HG03469 (cell line): ENCODE measurements at regions not wholly inside any gene's neighbourhood (a gene's known extent, or its start where the extent isn't known, plus 50 kb on each side); places are given as distances from the start of the nearest gene placed in this dataset.
"Not testable (repeated sequence)": the region's sequence is repeated elsewhere in the genome, so short reads cannot be mapped to it uniquely, and the experiment has no call there.

Experiments
- ATAC-seq: cut with Tn5 transposase; IDR thresholded peaks from one replicate; pipeline ENCODE4 v1.9.1; 2021; ENCODE audit warnings: mild to moderate bottlenecking, moderate library complexity, moderate number of reproducible peaks; ENCODE audit not compliant: unreplicated experiment

GRCh38 chr9:41839786-41840185 is 289.4 kb downstream of the CNTNAP3B start:
- not testable (repeated sequence) for ATAC-seq

GRCh38 chr9:41838953-41839352 is 290.3 kb downstream of the CNTNAP3B start:
- not testable (repeated sequence) for ATAC-seq

- not testable (repeated sequence) for ATAC-seq
Measured at GRCh38 chr9:41838562-41838851, 290.7 kb downstream of the CNTNAP3B start.

- not testable (repeated sequence) for ATAC-seq
Measured at GRCh38 chr9:41837684-41838561, 291.3 kb downstream of the CNTNAP3B start.

DNA sequence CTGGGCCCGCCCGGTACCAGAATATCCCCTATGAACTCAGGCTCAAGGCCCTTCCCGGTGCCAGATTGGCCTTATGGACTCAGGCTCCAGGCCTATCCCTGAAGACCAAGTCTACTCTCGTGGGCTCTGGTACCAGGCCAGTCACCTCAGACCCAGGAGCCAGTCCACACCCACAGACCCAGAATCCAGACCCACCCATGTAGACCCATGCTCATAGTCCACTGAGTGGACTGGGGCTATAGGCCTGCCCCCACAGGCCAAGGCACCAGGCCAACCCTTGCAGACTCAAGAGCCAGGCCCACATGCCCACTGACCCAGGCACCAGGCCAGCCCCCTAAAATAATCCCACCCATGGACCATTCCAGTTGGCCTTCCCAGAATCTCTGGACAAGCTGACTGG is 296.1 kb downstream of the CNTNAP3B start:
- ATAC-seq: not testable (repeated sequence)

GRCh38 chr9:41824723-41825122 is 304.5 kb downstream of the CNTNAP3B start:
- not testable (repeated sequence) for ATAC-seq

DNA sequence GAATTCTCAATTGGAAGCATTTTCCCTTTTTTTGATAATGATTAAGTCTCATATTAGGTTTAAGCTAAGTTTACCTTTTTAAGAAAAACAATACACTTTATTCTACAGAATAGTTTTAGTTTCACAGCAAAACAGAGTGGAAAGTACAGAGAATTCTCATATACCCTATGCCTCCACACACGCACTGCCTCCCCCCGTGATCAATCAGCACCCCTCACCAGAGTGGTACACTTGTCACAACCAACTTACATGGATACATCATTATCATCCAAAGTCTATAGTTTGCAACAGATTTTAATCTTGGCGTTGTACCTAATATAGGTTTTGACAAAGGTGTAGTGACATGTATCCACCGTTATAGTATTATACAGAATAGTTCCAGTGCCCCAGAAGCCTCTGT is 326.5 kb downstream of the CNTNAP3B start:
- not testable (repeated sequence) for ATAC-seq

DNA sequence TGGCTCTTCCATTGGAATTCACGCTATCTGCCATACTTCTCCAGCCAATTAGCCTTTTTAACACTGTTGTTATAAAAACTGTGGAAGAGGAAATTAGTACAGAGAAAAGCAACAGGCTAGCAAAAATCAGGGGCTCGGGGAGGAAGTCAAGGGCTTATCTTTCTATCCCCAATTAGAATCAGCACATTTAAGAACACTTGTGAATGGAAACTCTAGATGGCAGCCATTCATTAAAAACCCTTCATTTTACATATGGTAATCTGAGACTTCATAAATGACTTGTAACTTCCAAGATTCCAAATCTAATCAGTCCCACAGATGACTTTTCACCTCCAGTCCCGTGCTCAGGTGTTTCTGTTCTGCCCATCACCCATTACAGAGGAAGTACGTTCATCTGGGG is 330.5 kb downstream of the CNTNAP3B start:
- ATAC-seq: not testable (repeated sequence)

DNA sequence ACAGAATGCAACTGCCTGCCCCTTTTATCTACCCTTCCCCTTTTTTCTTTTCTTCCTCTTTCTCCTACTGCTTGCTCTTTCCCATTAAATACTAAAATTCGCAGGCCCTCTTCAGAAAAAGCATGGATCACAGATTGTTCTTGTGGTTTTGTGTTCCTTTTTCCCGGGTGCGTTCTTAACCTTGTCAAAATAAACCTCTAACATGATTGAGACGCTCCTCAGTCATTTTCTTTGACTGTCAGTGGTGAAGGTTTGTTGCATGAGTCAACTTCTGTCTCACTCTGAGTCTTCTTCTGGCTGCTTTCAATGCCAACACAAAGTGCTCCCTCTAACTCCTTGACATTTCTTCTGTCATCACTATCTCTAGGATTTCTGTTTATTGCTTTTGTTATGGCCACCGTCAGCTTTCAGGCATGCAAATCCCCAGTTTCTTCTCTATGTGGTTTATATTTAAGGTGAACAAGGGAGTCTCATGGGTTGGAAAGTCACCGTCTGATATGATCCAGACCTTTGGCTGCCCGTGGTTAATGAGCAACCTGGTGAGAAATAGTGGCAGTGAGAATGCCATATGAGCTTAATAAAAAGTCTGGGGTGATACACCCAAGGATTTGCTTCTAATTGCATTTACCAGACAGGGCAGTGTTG is 338.4 kb downstream of the CNTNAP3B start:
- ATAC-seq: not testable (repeated sequence)

DNA sequence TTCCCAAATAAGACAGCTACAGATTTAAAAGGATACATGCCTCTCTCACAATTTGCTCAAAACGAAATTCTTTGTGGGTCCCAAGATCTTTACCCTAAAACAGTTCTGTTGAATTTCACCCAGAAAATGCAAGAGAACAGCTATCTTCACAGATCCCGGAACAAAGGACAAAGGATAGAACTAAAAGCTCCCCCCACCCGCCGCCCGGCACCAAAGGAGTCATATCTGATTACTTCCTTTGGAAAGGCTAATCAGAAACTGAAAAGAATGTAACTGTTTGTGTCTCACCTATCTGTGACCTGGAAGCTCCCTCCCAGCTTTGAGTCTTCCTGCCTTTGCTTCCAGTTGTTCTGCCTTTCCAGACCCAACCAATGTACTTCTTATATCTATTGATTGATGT is 339.2 kb downstream of the CNTNAP3B start:
- ATAC-seq: not testable (repeated sequence)

DNA sequence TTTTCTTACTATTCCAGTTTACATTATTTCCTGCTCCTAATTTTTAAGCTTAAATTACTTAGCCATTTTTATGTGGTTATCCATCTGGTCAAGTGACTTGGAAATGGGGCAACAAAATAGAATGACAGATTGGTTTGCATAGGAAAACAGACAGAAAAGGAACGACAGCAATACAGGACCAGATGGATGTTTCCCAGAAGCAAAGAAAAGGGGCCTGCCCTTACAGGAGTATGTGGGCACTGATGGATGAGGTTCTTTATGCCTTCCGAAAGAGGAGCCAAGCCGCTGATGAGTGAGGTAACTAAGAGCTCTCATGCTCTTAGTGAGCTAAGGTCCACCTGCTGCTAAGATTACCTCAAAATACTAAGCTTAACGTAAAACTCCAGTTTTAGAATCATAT is 339.8 kb downstream of the CNTNAP3B start:
- not testable (repeated sequence) for ATAC-seq

- ATAC-seq: not testable (repeated sequence)
Measured at GRCh38 chr9:41787951-41788350, 341.3 kb downstream of the CNTNAP3B start.

GRCh38 chr9:41787270-41787669 is 342.0 kb downstream of the CNTNAP3B start:
- ATAC-seq: not testable (repeated sequence)

- not testable (repeated sequence) for ATAC-seq
Measured at GRCh38 chr9:41784006-41784405, 345.2 kb downstream of the CNTNAP3B start.

DNA sequence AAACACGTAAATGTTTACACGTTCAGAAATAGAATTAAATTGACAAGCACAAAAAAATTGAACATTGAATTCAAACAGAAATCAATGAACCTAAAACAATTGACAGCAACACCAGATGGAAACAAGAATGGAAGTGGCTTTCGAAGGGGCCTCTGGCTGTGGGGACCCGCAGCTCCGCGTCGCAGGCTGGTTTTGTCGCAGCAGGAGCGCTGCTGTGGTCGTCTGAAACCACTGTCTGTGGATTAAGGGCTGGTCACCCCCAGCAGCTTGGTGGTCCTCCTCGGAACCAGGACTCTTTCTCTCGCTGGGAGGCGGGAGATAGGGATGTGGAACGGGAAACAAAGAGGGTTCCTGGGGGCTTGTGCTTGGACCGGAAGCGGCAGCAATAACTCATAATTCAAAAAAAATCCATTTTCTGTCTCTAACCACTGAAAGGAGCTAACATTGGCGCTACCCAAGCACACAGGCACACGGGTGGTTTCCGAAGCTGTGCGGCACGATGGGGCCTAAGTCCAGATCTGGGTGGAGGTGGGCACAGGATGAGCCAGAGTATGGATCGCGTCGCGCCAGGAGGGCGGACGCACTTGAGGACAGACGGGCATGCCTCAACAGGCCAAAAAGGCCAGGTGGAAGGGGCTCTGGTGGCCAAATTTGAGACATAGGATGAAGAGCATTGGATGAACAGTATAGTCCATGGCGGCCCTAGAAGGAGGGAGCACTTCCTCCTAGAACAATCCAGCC is 346.0 kb downstream of the CNTNAP3B start:
- ATAC-seq: not testable (repeated sequence)

- not testable (repeated sequence) for ATAC-seq
Measured at GRCh38 chr9:41781899-41782298, 347.3 kb downstream of the CNTNAP3B start.

- ATAC-seq: not testable (repeated sequence)
Measured at GRCh38 chr9:41779897-41780406, 349.3 kb downstream of the CNTNAP3B start.

- ATAC-seq: not testable (repeated sequence)
Measured at GRCh38 chr9:41779192-41779591, 350.0 kb downstream of the CNTNAP3B start.

DNA sequence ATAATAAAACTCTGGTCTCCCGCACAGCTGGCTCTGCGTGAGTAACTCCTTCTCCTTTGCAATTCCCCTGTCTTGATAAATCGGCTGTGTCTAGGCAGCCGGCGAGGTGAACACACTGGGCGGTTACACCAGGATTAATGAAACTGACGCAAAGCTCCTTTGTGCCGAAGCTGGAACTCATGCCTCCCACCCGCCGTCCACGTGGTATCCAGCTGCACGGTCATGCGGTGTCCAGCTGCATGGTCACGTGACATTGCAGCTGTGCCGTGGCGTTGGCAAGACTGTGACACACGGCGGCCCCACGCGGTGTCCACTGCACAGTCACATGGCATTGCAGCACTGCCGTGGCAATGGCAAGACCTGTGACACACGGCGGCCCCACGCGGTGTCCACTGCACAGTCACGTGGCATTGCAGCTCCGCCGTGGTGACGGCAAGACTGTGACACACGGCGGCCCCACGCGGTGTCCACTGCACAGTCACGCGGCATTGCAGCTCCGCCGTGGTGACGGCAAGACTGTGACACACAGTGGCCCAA is 350.6 kb downstream of the CNTNAP3B start:
- ATAC-seq: not testable (repeated sequence)

GRCh38 chr9:41777536-41777935 is 351.7 kb downstream of the CNTNAP3B start:
- not testable (repeated sequence) for ATAC-seq

GRCh38 chr9:41772541-41772940 is 356.7 kb downstream of the CNTNAP3B start:
- ATAC-seq: not testable (repeated sequence)
